ENCODE measurements at regions not wholly inside any gene's neighbourhood (a gene's known extent, or its start where the extent isn't known, plus 50 kb on each side); places are given as distances from the start of the nearest gene placed in this dataset.

GRCh38 chr15:77807115-77807514 is 174.4 kb upstream of the LINGO1 start:
- no peaks in the 10 kb centered on the region for H3K9me3 ChIP-seq (ENCODE audit: low read length)
- no peak for DNase-seq
- H3K4me2 ChIP-seq (ENCODE audit: low read depth, low read length, poor library complexity, severe bottlenecking), result no peak overlapping the region
- H3K9ac ChIP-seq (ENCODE audit: low read length), result no peak overlapping the region
- no peak overlapping the region for H3K4me3 ChIP-seq (ENCODE audit: low read length)
- no peaks in the 10 kb centered on the region for H3K27me3 ChIP-seq (ENCODE audit: low read length)
- H4K20me1 ChIP-seq (ENCODE audit: insufficient read depth, low read depth, low read length), result no peaks in the 10 kb centered on the region
- no peaks in the 10 kb centered on the region for H3K36me3 ChIP-seq (ENCODE audit: insufficient read depth, low read length)
- H3K79me2 ChIP-seq (ENCODE audit: low read length), result no peaks in the 10 kb centered on the region
- no peaks in the 10 kb centered on the region for H3K4me1 ChIP-seq (ENCODE audit: low read length)
- H3K27ac ChIP-seq (ENCODE audit: low read length), result no peak overlapping the region
- no peak overlapping the region for H2AFZ ChIP-seq (ENCODE audit: low read length)
- H3K9me2 ChIP-seq (replicated peaks; ENCODE audit: insufficient read depth, low read length), result no peaks in the 10 kb centered on the region

GRCh38 chr15:77804210-77804609 is 171.5 kb upstream of the LINGO1 start:
- H4K20me1 ChIP-seq (ENCODE audit: insufficient read depth, low read depth, low read length), result no peaks in the 10 kb centered on the region
- H3K36me3 ChIP-seq (ENCODE audit: insufficient read depth, low read length), result no peaks in the 10 kb centered on the region
- DNase-seq, result no peak
- H3K4me2 ChIP-seq (ENCODE audit: low read depth, low read length, poor library complexity, severe bottlenecking), result no peak overlapping the region
- no peaks in the 10 kb centered on the region for H3K79me2 ChIP-seq (ENCODE audit: low read length)
- H3K4me3 ChIP-seq (ENCODE audit: low read length), result no peak overlapping the region
- no peaks in the 10 kb centered on the region for H3K4me1 ChIP-seq (ENCODE audit: low read length)
- H3K27me3 ChIP-seq (ENCODE audit: low read length), result no peaks in the 10 kb centered on the region
- H3K27ac ChIP-seq (ENCODE audit: low read length), result no peak overlapping the region
- no peak overlapping the region for H2AFZ ChIP-seq (ENCODE audit: low read length)
- no peaks in the 10 kb centered on the region for H3K9me2 ChIP-seq (replicated peaks; ENCODE audit: insufficient read depth, low read length)
- H3K9ac ChIP-seq (ENCODE audit: low read length), result no peak overlapping the region
- H3K9me3 ChIP-seq (ENCODE audit: low read length), result no peaks in the 10 kb centered on the region

GRCh38 chr15:77803487-77803886 is 170.8 kb upstream of the LINGO1 start:
- Histone ChIP-seq H3K9ac (ENCODE audit: low read length) (no peak overlapping the region), H2AFZ (ENCODE audit: low read length) (no peak overlapping the region), H3K9me2 (replicated peaks; ENCODE audit: insufficient read depth, low read length) (no peaks in the 10 kb centered on the region), H3K4me1 (ENCODE audit: low read length) (no peaks in the 10 kb centered on the region), H3K9me3 (ENCODE audit: low read length) (no peaks in the 10 kb centered on the region), H3K36me3 (ENCODE audit: insufficient read depth, low read length) (no peaks in the 10 kb centered on the region), H3K79me2 (ENCODE audit: low read length) (no peaks in the 10 kb centered on the region), H3K4me3 (ENCODE audit: low read length) (no peak overlapping the region), H4K20me1 (ENCODE audit: insufficient read depth, low read depth, low read length) (no peaks in the 10 kb centered on the region), H3K27me3 (ENCODE audit: low read length) (no peaks in the 10 kb centered on the region), H3K4me2 (ENCODE audit: low read depth, low read length, poor library complexity, severe bottlenecking) (no peak overlapping the region), H3K27ac (ENCODE audit: low read length) (no peak overlapping the region)
- no peak for DNase-seq

- no peak overlapping the region for H3K4me3 ChIP-seq (ENCODE audit: low read length)
- no peak overlapping the region for H3K9ac ChIP-seq (ENCODE audit: low read length)
- no peak overlapping the region for H3K27ac ChIP-seq (ENCODE audit: low read length)
- H3K9me2 ChIP-seq (replicated peaks; ENCODE audit: insufficient read depth, low read length), result no peaks in the 10 kb centered on the region
- H3K4me1 ChIP-seq (ENCODE audit: low read length), result no peaks in the 10 kb centered on the region
- no peak overlapping the region for H2AFZ ChIP-seq (ENCODE audit: low read length)
- no peaks in the 10 kb centered on the region for H3K79me2 ChIP-seq (ENCODE audit: low read length)
- H3K27me3 ChIP-seq (ENCODE audit: low read length), result no peaks in the 10 kb centered on the region
- no peak for DNase-seq
- no peaks in the 10 kb centered on the region for H3K36me3 ChIP-seq (ENCODE audit: insufficient read depth, low read length)
- H3K4me2 ChIP-seq (ENCODE audit: low read depth, low read length, poor library complexity, severe bottlenecking), result no peak overlapping the region
- no peaks in the 10 kb centered on the region for H4K20me1 ChIP-seq (ENCODE audit: insufficient read depth, low read depth, low read length)
- no peaks in the 10 kb centered on the region for H3K9me3 ChIP-seq (ENCODE audit: low read length)
Measured at GRCh38 chr15:77800305-77800704, 167.6 kb upstream of the LINGO1 start.

GRCh38 chr15:77798847-77799246 is 166.1 kb upstream of the LINGO1 start:
- Histone ChIP-seq H3K4me1 (ENCODE audit: low read length) (no peaks in the 10 kb centered on the region), H3K36me3 (ENCODE audit: insufficient read depth, low read length) (no peaks in the 10 kb centered on the region), H3K27me3 (ENCODE audit: low read length) (no peaks in the 10 kb centered on the region), H4K20me1 (ENCODE audit: insufficient read depth, low read depth, low read length) (no peaks in the 10 kb centered on the region), H3K27ac (ENCODE audit: low read length) (no peak overlapping the region), H3K9me3 (ENCODE audit: low read length) (no peaks in the 10 kb centered on the region), H3K4me3 (ENCODE audit: low read length) (no peak overlapping the region), H3K4me2 (ENCODE audit: low read depth, low read length, poor library complexity, severe bottlenecking) (no peak overlapping the region), H2AFZ (ENCODE audit: low read length) (no peak overlapping the region), H3K79me2 (ENCODE audit: low read length) (no peaks in the 10 kb centered on the region), H3K9ac (ENCODE audit: low read length) (no peak overlapping the region), H3K9me2 (replicated peaks; ENCODE audit: insufficient read depth, low read length) (no peaks in the 10 kb centered on the region)
- no peak for DNase-seq

GRCh38 chr15:77798151-77798835 is 165.6 kb upstream of the LINGO1 start:
- Histone ChIP-seq H3K4me2 (ENCODE audit: low read depth, low read length, poor library complexity, severe bottlenecking) (no peak overlapping the region), H3K4me3 (ENCODE audit: low read length) (no peak overlapping the region), H3K9me3 (ENCODE audit: low read length) (no peaks in the 10 kb centered on the region), H3K27me3 (ENCODE audit: low read length) (no peaks in the 10 kb centered on the region), H3K27ac (ENCODE audit: low read length) (no peak overlapping the region), H3K36me3 (ENCODE audit: insufficient read depth, low read length) (no peaks in the 10 kb centered on the region), H3K9ac (ENCODE audit: low read length) (no peak overlapping the region), H4K20me1 (ENCODE audit: insufficient read depth, low read depth, low read length) (no peaks in the 10 kb centered on the region), H3K79me2 (ENCODE audit: low read length) (no peaks in the 10 kb centered on the region), H2AFZ (ENCODE audit: low read length) (no peak overlapping the region), H3K4me1 (ENCODE audit: low read length) (no peaks in the 10 kb centered on the region), H3K9me2 (replicated peaks; ENCODE audit: insufficient read depth, low read length) (no peaks in the 10 kb centered on the region)
- DNase-seq, result no peak

GRCh38 chr15:77797270-77797669 is 164.6 kb upstream of the LINGO1 start:
- no peak overlapping the region for H2AFZ ChIP-seq (ENCODE audit: low read length)
- H3K27ac ChIP-seq (ENCODE audit: low read length), result no peak overlapping the region
- H3K9ac ChIP-seq (ENCODE audit: low read length), result no peak overlapping the region
- no peaks in the 10 kb centered on the region for H3K36me3 ChIP-seq (ENCODE audit: insufficient read depth, low read length)
- H3K9me3 ChIP-seq (ENCODE audit: low read length), result no peaks in the 10 kb centered on the region
- H4K20me1 ChIP-seq (ENCODE audit: insufficient read depth, low read depth, low read length), result no peaks in the 10 kb centered on the region
- H3K4me2 ChIP-seq (ENCODE audit: low read depth, low read length, poor library complexity, severe bottlenecking), result no peak overlapping the region
- H3K4me1 ChIP-seq (ENCODE audit: low read length), result no peaks in the 10 kb centered on the region
- H3K27me3 ChIP-seq (ENCODE audit: low read length), result no peaks in the 10 kb centered on the region
- H3K9me2 ChIP-seq (replicated peaks; ENCODE audit: insufficient read depth, low read length), result no peaks in the 10 kb centered on the region
- no peak overlapping the region for H3K4me3 ChIP-seq (ENCODE audit: low read length)
- no peak for DNase-seq
- H3K79me2 ChIP-seq (ENCODE audit: low read length), result no peaks in the 10 kb centered on the region

- H3K27ac ChIP-seq (ENCODE audit: low read length), result no peak overlapping the region
- no peak overlapping the region for H3K4me3 ChIP-seq (ENCODE audit: low read length)
- no peaks in the 10 kb centered on the region for H3K36me3 ChIP-seq (ENCODE audit: insufficient read depth, low read length)
- H3K4me2 ChIP-seq (ENCODE audit: low read depth, low read length, poor library complexity, severe bottlenecking), result no peak overlapping the region
- no peaks in the 10 kb centered on the region for H3K27me3 ChIP-seq (ENCODE audit: low read length)
- no peaks in the 10 kb centered on the region for H3K9me2 ChIP-seq (replicated peaks; ENCODE audit: insufficient read depth, low read length)
- no peaks in the 10 kb centered on the region for H3K9me3 ChIP-seq (ENCODE audit: low read length)
- no peaks in the 10 kb centered on the region for H3K4me1 ChIP-seq (ENCODE audit: low read length)
- no peak overlapping the region for H3K9ac ChIP-seq (ENCODE audit: low read length)
- H4K20me1 ChIP-seq (ENCODE audit: insufficient read depth, low read depth, low read length), result no peaks in the 10 kb centered on the region
- no peaks in the 10 kb centered on the region for H3K79me2 ChIP-seq (ENCODE audit: low read length)
- H2AFZ ChIP-seq (ENCODE audit: low read length), result no peak overlapping the region
- no peak for DNase-seq
Measured at GRCh38 chr15:77796046-77796729, 163.5 kb upstream of the LINGO1 start.

Measured in Karpas-422 (cell line).